Glomerular visceral epithelial cell (primary cell): ENCODE measurements at regions not wholly inside any gene's neighbourhood (a gene's known extent, or its start where the extent isn't known, plus 50 kb on each side); places are given as distances from the start of the nearest gene placed in this dataset.
"Not testable (repeated sequence)": the region's sequence is repeated elsewhere in the genome, so short reads cannot be mapped to it uniquely, and the experiment has no call there.

ENCODE experiments used
- DNase-seq: peaks from one replicate; pipeline ENCODE4 v3.0.0-alpha.2; 2016; ENCODE audit errors: extremely low spot score

GRCh38 chr5:110918683-110919082 is 152.8 kb upstream of the TSLP start:
- no peak for DNase-seq

- DNase-seq = no peak
Observed at GRCh38 chr5:110923971-110924370, 147.5 kb upstream of the TSLP start.

- no peak for DNase-seq
Observed at GRCh38 chr5:110925398-110925797, 146.1 kb upstream of the TSLP start.

GRCh38 chr5:110925916-110926315 is 145.6 kb upstream of the TSLP start:
- DNase-seq = no peak

GRCh38 chr5:110932755-110933488 is 138.6 kb upstream of the TSLP start:
- DNase-seq = no peak

GRCh38 chr5:110940136-110940535 is 131.4 kb upstream of the TSLP start:
- DNase-seq = no peak

GRCh38 chr5:110945874-110946436 is 125.6 kb upstream of the TSLP start:
- no peak for DNase-seq

GRCh38 chr5:110951373-110951791 is 120.1 kb upstream of the TSLP start:
- peak; percentile 74 for DNase-seq

- no peak for DNase-seq
Observed at GRCh38 chr5:110956280-110956912, 115.1 kb upstream of the TSLP start.

GRCh38 chr5:110956913-110957813 is 114.3 kb upstream of the TSLP start:
- no peak for DNase-seq

GRCh38 chr5:110957934-110958333 is 113.6 kb upstream of the TSLP start:
- DNase-seq = no peak

- no peak for DNase-seq
Observed at GRCh38 chr5:110963495-110963894, 108.0 kb upstream of the TSLP start.

GRCh38 chr5:110965773-110966581 is 105.5 kb upstream of the TSLP start:
- no peak for DNase-seq

- DNase-seq = no peak
Observed at GRCh38 chr5:110968246-110969005, 103.1 kb upstream of the TSLP start.

- DNase-seq = no peak
Observed at GRCh38 chr5:110969502-110969901, 102.0 kb upstream of the TSLP start.

GRCh38 chr5:110973510-110973909 is 98.0 kb upstream of the TSLP start:
- DNase-seq = no peak

- DNase-seq = no peak
Observed at GRCh38 chr5:110977915-110978314, 93.6 kb upstream of the TSLP start.

GRCh38 chr5:110985882-110986281 is 85.6 kb upstream of the TSLP start:
- DNase-seq = not testable (repeated sequence)

GRCh38 chr5:110987573-110987972 is 83.9 kb upstream of the TSLP start:
- not testable (repeated sequence) for DNase-seq

GRCh38 chr5:110996742-110997141 is 74.8 kb upstream of the TSLP start:
- DNase-seq = no peak

- no peak for DNase-seq
Observed at GRCh38 chr5:111002036-111002435, 69.5 kb upstream of the TSLP start.
